ENCODE measurements at regions not wholly inside any gene's neighbourhood (a gene's known extent, or its start where the extent isn't known, plus 50 kb on each side); places are given as distances from the start of the nearest gene placed in this dataset.

DNA sequence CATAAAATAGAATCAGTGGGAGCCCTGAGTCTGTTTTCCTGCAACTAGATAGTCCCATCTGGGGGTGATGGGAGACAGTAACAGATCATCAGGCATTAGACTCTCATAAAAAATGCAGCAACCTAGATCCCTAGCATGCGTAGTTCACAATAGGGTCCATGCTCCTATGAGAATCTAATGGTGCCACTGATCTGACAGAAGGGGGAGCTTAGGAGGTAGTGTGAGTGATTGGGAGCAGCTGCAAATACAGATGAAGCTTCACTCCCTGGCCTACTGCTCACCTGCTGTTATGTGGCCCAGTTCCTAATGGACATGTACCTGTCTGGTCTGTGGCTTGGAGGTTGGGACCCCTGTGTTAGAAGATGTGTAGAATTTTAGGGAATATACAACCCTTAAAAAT, 904.5 kb upstream of the EPHA7 start:
- no peaks in the 10 kb centered on the region for H3F3A ChIP-seq (ENCODE audit: insufficient read depth, low read depth)
- peak in 1 of 2 experiments; percentile 1 for DNase-seq
- H2AFZ ChIP-seq = no peak overlapping the region
- no TSS peak for BruUV-seq (replicated peaks)
- H3K4me3 ChIP-seq = no peak overlapping the region
- H4K20me1 ChIP-seq (ENCODE audit: insufficient read depth) = no peaks in the 10 kb centered on the region
- no peaks in the 10 kb centered on the region for H3K36me3 ChIP-seq (ENCODE audit: low read depth)
- ChIA-PET CTCF (no interaction called here), POLR2A (ENCODE audit: unreplicated experiment) (interaction anchor here (0.5 kb wide), 1 partner anchor 593 kb away, joined by 3 read pairs; no protein-coding TSS in a partner anchor)
- no peaks in the 10 kb centered on the region for H3K4me1 ChIP-seq (replicated peaks; ENCODE audit: insufficient read depth)
- H3K27ac ChIP-seq = no peak overlapping the region
- H3K9me3 ChIP-seq (ENCODE audit: insufficient read depth, low read depth) = no peaks in the 10 kb centered on the region
- TF ChIP-seq EZH2 (IDR thresholded peaks at IDR 0.05; ENCODE audit: low read depth) = no peak
- TF ChIP-seq, protein P1, sequence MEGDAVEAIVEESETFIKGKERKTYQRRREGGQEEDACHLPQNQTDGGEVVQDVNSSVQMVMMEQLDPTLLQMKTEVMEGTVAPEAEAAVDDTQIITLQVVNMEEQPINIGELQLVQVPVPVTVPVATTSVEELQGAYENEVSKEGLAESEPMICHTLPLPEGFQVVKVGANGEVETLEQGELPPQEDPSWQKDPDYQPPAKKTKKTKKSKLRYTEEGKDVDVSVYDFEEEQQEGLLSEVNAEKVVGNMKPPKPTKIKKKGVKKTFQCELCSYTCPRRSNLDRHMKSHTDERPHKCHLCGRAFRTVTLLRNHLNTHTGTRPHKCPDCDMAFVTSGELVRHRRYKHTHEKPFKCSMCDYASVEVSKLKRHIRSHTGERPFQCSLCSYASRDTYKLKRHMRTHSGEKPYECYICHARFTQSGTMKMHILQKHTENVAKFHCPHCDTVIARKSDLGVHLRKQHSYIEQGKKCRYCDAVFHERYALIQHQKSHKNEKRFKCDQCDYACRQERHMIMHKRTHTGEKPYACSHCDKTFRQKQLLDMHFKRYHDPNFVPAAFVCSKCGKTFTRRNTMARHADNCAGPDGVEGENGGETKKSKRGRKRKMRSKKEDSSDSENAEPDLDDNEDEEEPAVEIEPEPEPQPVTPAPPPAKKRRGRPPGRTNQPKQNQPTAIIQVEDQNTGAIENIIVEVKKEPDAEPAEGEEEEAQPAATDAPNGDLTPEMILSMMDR (conservative IDR thresholded peaks at IDR 0.05) = no peak; the same call in 1 of the 2 replicates
- no peak overlapping the region for H3K4me2 ChIP-seq
- H3K79me2 ChIP-seq (ENCODE audit: low read depth) = no peaks in the 10 kb centered on the region
- H3K9me2 ChIP-seq (ENCODE audit: insufficient read depth) = no peaks in the 10 kb centered on the region
- no peaks in the 10 kb centered on the region for H3K27me3 ChIP-seq (ENCODE audit: insufficient read depth, low read depth)
- intact Hi-C loops (cut with micrococcal nuclease; ENCODE audit: unreplicated experiment) = no loop called here

DNA sequence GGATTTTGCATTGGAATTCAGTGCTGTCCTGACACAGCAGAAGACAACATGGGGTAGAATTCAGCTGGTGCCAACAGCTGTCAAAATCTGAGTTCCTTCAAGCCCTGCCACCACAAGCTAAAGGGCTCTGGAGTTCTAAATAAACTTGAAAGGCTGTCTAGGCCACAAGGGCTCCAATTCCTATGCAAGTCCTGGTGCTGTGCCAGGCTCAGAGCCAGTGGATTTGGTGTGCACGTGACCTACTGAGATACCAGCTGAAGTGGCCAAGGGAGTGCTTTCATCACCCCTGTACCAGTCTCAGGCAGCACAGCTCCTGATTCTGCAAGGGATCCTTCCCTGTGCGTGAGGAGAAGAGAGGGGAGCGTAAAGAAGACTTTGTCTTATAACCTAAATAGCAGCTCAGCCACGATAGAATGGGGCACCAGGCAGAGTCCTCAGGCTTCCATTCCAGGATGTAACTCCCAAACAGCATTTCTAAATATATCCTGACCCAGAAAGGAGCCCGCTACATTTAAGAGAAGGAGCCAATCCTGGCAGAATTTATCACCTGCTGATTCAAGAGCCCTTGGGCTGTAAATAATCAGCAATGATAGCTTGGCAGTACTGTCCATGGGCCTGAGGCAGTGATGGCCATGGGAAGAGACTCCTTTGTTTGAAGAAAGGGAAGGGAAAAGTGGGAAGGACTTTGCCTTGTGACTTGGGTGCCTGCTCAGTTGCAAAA, 881.2 kb upstream of the EPHA7 start:
- H3K79me2 ChIP-seq (ENCODE audit: low read depth) = no peaks in the 10 kb centered on the region
- no peaks in the 10 kb centered on the region for H4K20me1 ChIP-seq (ENCODE audit: insufficient read depth)
- POLR2A ChIA-PET (ENCODE audit: unreplicated experiment) = no interaction called here
- H3K4me2 ChIP-seq = no peak overlapping the region
- no peak for DNase-seq
- H3K27me3 ChIP-seq (ENCODE audit: insufficient read depth, low read depth) = no peaks in the 10 kb centered on the region
- H3K36me3 ChIP-seq (ENCODE audit: low read depth) = no peaks in the 10 kb centered on the region
- H3K4me1 ChIP-seq (replicated peaks; ENCODE audit: insufficient read depth) = no peaks in the 10 kb centered on the region
- no peak overlapping the region for H3K4me3 ChIP-seq
- no peaks in the 10 kb centered on the region for H3F3A ChIP-seq (ENCODE audit: insufficient read depth, low read depth)
- intact Hi-C loops (cut with micrococcal nuclease; ENCODE audit: unreplicated experiment) = no loop called here
- no TSS peak for BruUV-seq (replicated peaks)
- no peak for TF ChIP-seq EZH2 (IDR thresholded peaks at IDR 0.05; ENCODE audit: low read depth)
- TF ChIP-seq, protein P1 (conservative IDR thresholded peaks at IDR 0.05) = no peak
- no peak overlapping the region for H3K27ac ChIP-seq
- no peaks in the 10 kb centered on the region for H3K9me2 ChIP-seq (ENCODE audit: insufficient read depth)
- no peak overlapping the region for H2AFZ ChIP-seq
- no peaks in the 10 kb centered on the region for H3K9me3 ChIP-seq (ENCODE audit: insufficient read depth, low read depth)
- CTCF ChIA-PET = no interaction called here

DNA sequence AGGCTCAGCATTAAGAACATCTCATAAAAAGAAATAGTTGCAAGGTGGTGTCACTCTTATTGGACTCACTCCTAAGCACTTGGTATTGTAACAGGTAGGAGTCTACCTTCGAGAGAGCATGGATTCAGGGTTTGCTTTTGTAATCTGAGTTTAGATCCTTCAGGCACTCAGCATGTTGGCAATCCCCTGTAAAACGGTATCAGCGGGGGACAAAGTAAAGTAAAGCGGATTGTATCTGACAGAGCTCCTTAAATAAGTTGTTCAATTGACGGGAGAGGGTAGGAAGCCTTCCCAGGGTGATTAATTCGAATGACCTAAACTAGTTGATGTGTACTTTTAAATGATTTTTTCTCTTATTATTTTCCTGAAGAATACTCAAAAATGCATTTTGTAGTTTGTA, 869.8 kb upstream of the EPHA7 start:
- Histone ChIP-seq H3K9me2 (ENCODE audit: insufficient read depth) (no peaks in the 10 kb centered on the region; the same call in 1 of the 2 replicates), H2AFZ (no peak overlapping the region)
- POLR2A ChIA-PET (ENCODE audit: unreplicated experiment) = no interaction called here

More for the DNA sequence above, 869.8 kb upstream of the EPHA7 start:
- BruUV-seq (replicated peaks) = no TSS peak
- no peaks in the 10 kb centered on the region for H3K4me1 ChIP-seq (replicated peaks; ENCODE audit: insufficient read depth)
- no peak for DNase-seq
- no peaks in the 10 kb centered on the region for H3F3A ChIP-seq (ENCODE audit: insufficient read depth, low read depth)
- TF ChIP-seq EZH2 (IDR thresholded peaks at IDR 0.05; ENCODE audit: low read depth) = no peak
- TF ChIP-seq, protein P1 (conservative IDR thresholded peaks at IDR 0.05) = no peak
- no peaks in the 10 kb centered on the region for H3K36me3 ChIP-seq (ENCODE audit: low read depth)
- intact Hi-C loops (cut with micrococcal nuclease; ENCODE audit: unreplicated experiment) = no loop called here
- H4K20me1 ChIP-seq (ENCODE audit: insufficient read depth) = no peaks in the 10 kb centered on the region
- no peak overlapping the region for H3K27ac ChIP-seq
- H3K79me2 ChIP-seq (ENCODE audit: low read depth) = no peaks in the 10 kb centered on the region
- H3K27me3 ChIP-seq (ENCODE audit: insufficient read depth, low read depth) = no peaks in the 10 kb centered on the region
- no peak overlapping the region for H3K4me3 ChIP-seq
- H3K4me2 ChIP-seq = no peak overlapping the region
- CTCF ChIA-PET = no interaction called here
- H3K9me3 ChIP-seq (ENCODE audit: insufficient read depth, low read depth) = no peaks in the 10 kb centered on the region
